ENCODE measurements at regions not wholly inside any gene's neighbourhood (a gene's known extent, or its start where the extent isn't known, plus 50 kb on each side); places are given as distances from the start of the nearest gene placed in this dataset.

DNA sequence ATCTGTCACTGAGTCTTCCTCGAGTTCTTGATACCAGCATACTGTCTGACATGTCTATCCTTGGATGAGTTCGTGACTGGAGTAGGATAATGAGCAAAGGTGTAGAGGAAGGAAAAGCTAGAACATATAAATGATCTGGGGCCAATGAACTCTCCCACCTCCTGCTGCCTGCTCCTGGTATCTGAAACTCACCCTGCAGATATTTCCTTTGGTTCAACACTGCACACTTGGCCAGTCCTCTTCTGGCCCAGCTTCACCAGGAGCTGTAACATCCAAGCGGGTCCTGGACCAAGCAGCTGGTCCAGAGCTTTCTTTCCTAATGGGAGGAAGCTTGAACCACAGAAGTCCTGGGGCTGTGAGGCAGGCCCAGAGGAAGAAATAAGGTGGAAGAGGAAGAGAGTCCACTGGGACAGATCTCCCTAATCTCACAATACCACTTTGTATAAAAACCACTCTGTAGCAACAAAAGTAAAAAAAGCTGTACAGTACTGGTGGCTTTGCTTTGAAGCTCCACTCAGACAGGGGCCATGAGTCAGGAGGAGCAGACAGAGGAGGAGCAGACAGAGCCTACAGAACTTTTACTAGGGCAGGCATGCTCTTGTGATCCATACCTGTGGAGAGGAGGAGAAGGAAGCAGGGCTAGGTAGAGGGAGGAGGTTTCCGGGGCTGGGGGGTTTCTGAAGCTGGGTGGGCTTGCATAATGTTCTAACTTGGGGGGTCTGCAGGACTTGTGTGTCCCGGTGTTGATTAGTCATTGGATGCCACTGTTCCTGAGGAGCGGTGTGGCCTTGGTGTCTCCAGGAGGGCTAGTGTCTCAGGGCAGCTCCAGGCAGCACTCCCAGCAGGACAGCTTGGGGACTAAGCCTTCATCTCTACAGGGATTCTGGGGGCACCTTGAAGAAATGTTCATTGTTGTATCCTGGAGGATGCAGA is 166.9 kb downstream of the ABHD5 start:
- no peaks in the 10 kb centered on the region for H3K27me3 ChIP-seq (ENCODE audit: control insufficient read depth, insufficient read depth, low read length)
- no peak overlapping the region for H3K27ac ChIP-seq (ENCODE audit: low read length)
- H3K9ac ChIP-seq (ENCODE audit: low read length): no peak overlapping the region
- H3K9me3 ChIP-seq (ENCODE audit: control insufficient read depth, low read depth, low read length): no peaks in the 10 kb centered on the region
- H3K36me3 ChIP-seq (ENCODE audit: control insufficient read depth, low read depth, low read length): no peaks in the 10 kb centered on the region
- H3K4me3 ChIP-seq (ENCODE audit: low read length): no peak overlapping the region
- peaks cover 9% of the 10 kb centered on the region for H3K4me1 ChIP-seq (ENCODE audit: control insufficient read depth, low read depth, low read length)

GRCh38 chr3:43858294-43858701 is 167.6 kb downstream of the ABHD5 start:
- Histone ChIP-seq H3K36me3 (ENCODE audit: control insufficient read depth, low read depth, low read length) (no peaks in the 10 kb centered on the region), H3K9me3 (ENCODE audit: control insufficient read depth, low read depth, low read length) (no peaks in the 10 kb centered on the region), H3K4me1 (ENCODE audit: control insufficient read depth, low read depth, low read length) (peaks cover 9% of the 10 kb centered on the region), H3K4me3 (ENCODE audit: low read length) (no peak overlapping the region), H3K27me3 (ENCODE audit: control insufficient read depth, insufficient read depth, low read length) (no peaks in the 10 kb centered on the region), H3K27ac (ENCODE audit: low read length) (no peak overlapping the region), H3K9ac (ENCODE audit: low read length) (no peak overlapping the region)

DNA sequence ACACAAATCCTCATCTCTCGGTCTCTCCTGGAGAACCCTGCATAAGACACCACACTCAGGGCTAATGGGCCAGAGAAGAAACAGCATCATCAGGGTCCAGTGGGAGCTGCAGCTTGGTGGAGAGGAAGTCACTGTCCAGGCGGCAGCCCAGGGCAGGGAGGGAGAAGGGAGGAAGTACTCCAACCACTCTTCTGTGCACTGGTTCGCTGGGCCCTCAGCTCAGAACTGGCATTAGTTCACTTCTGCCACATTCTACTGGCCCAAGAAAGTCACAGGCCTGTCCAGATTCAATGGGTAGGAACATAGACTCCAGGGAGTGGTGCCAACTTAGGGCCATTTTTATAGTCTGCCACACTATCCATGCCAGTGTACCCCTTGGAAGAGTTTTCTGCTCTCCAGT is 169.0 kb downstream of the ABHD5 start:
- H3K27me3 ChIP-seq (ENCODE audit: control insufficient read depth, insufficient read depth, low read length): no peaks in the 10 kb centered on the region
- H3K4me3 ChIP-seq (ENCODE audit: low read length): no peak overlapping the region
- H3K9ac ChIP-seq (ENCODE audit: low read length): no peak overlapping the region
- H3K4me1 ChIP-seq (ENCODE audit: control insufficient read depth, low read depth, low read length): peaks cover 9% of the 10 kb centered on the region
- no peak overlapping the region for H3K27ac ChIP-seq (ENCODE audit: low read length)
- no peaks in the 10 kb centered on the region for H3K36me3 ChIP-seq (ENCODE audit: control insufficient read depth, low read depth, low read length)
- no peaks in the 10 kb centered on the region for H3K9me3 ChIP-seq (ENCODE audit: control insufficient read depth, low read depth, low read length)

- no peaks in the 10 kb centered on the region for H3K9me3 ChIP-seq (ENCODE audit: control insufficient read depth, low read depth, low read length)
- H3K4me1 ChIP-seq (ENCODE audit: control insufficient read depth, low read depth, low read length): peaks cover 6% of the 10 kb centered on the region
- no peak overlapping the region for H3K4me3 ChIP-seq (ENCODE audit: low read length)
- no peak overlapping the region for H3K27ac ChIP-seq (ENCODE audit: low read length)
- no peaks in the 10 kb centered on the region for H3K36me3 ChIP-seq (ENCODE audit: control insufficient read depth, low read depth, low read length)
- H3K27me3 ChIP-seq (ENCODE audit: control insufficient read depth, insufficient read depth, low read length): no peaks in the 10 kb centered on the region
- no peak overlapping the region for H3K9ac ChIP-seq (ENCODE audit: low read length)
Observed at GRCh38 chr3:43861635-43862034, 170.9 kb downstream of the ABHD5 start.

- Histone ChIP-seq H3K36me3 (ENCODE audit: control insufficient read depth, low read depth, low read length) (no peaks in the 10 kb centered on the region), H3K9ac (ENCODE audit: low read length) (no peak overlapping the region), H3K27me3 (ENCODE audit: control insufficient read depth, insufficient read depth, low read length) (no peaks in the 10 kb centered on the region), H3K4me1 (ENCODE audit: control insufficient read depth, low read depth, low read length) (peaks cover 6% of the 10 kb centered on the region), H3K4me3 (ENCODE audit: low read length) (no peak overlapping the region), H3K27ac (ENCODE audit: low read length) (no peak overlapping the region), H3K9me3 (ENCODE audit: control insufficient read depth, low read depth, low read length) (no peaks in the 10 kb centered on the region)
Observed at GRCh38 chr3:43862470-43862869, 171.7 kb downstream of the ABHD5 start.

- H3K36me3 ChIP-seq (ENCODE audit: control insufficient read depth, low read depth, low read length): no peaks in the 10 kb centered on the region
- H3K4me3 ChIP-seq (ENCODE audit: low read length): no peak overlapping the region
- H3K9ac ChIP-seq (ENCODE audit: low read length): no peak overlapping the region
- no peaks in the 10 kb centered on the region for H3K27me3 ChIP-seq (ENCODE audit: control insufficient read depth, insufficient read depth, low read length)
- H3K27ac ChIP-seq (ENCODE audit: low read length): no peak overlapping the region
- no peaks in the 10 kb centered on the region for H3K9me3 ChIP-seq (ENCODE audit: control insufficient read depth, low read depth, low read length)
- peaks cover under 1% of the 10 kb centered on the region for H3K4me1 ChIP-seq (ENCODE audit: control insufficient read depth, low read depth, low read length)
Observed at GRCh38 chr3:43862992-43863805, 172.5 kb downstream of the ABHD5 start.

DNA sequence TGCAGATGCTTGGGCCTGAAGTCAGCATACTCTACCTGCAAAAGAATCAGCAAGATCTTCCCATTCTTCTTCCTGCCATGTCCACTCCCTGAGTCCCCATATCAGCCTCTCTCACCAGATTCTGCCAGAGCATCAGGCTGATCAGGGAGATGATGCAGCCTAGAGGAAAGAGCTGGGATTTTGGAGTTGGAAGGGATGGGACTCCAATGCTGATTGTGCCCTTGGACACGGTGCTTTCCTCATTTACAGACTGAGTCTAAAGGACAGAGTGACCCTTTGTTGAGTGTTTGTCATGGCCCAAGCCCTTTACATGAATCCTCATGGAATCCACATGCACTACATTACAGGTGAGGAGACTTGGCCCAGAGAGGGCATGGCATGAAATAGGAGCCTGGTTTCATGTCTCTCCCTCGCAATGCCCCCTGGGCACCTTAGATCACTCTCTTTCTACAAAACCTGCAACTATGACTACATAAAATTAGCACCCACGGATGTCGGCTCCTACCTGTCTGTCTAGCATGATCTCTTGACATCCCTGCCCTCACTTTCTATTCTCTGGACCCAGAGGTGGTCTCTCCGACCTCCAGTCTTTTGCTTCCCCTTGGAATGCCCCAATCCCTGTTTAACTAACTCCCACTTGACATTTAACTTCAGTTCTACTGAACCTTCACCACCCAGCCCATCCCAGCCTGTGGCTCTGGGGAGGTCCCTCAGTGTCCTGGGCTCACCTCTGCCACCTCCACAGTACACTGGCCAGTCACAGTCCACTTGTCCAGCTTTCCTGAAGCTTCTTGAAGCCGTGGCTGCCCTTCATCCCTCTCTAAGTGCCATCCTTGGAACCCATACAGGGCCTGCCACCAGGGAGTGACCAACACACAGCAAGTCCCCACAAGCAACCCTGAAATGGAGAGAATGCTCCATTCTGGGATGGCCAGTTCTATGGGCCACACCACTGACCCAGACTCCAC is 173.5 kb downstream of the ABHD5 start:
- no peak overlapping the region for H3K9ac ChIP-seq (ENCODE audit: low read length)
- H3K9me3 ChIP-seq (ENCODE audit: control insufficient read depth, low read depth, low read length): no peaks in the 10 kb centered on the region
- H3K36me3 ChIP-seq (ENCODE audit: control insufficient read depth, low read depth, low read length): no peaks in the 10 kb centered on the region
- H3K4me3 ChIP-seq (ENCODE audit: low read length): no peak overlapping the region
- H3K27me3 ChIP-seq (ENCODE audit: control insufficient read depth, insufficient read depth, low read length): no peaks in the 10 kb centered on the region
- H3K4me1 ChIP-seq (ENCODE audit: control insufficient read depth, low read depth, low read length): no peaks in the 10 kb centered on the region
- H3K27ac ChIP-seq (ENCODE audit: low read length): no peak overlapping the region

GRCh38 chr3:43865351-43865750 is 174.6 kb downstream of the ABHD5 start:
- Histone ChIP-seq H3K9ac (ENCODE audit: low read length) (no peak overlapping the region), H3K9me3 (ENCODE audit: control insufficient read depth, low read depth, low read length) (no peaks in the 10 kb centered on the region), H3K27ac (ENCODE audit: low read length) (no peak overlapping the region)

DNA sequence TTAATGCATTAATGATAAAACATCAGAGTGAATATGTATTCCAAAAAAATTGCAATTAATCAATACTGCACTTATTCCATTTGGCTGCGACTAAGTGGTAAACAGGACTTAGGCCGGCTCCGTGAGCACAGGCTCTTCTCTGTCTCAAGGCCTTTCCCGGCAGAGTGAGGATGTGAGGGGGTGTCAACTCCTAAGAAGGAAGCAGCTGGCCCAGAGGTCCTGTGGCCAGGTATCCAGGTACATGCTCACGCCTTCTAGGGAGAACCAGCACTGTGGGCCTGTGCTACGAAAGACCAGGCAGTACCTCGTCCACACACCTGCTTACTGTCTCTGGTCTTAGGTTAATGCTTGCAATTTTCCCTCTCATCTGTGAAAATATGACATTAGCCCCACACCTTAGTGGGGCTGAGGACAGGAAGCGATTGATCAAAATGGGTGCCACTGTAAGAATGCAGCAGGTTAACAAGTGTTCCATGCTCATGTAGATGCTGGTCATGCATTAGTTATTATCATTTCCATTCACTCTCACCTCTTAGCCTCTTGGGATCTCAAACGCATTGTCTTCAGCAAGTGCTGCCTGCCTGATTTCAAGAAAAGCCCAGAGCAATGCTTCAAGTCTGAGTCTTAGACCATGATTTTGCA is 175.3 kb downstream of the ABHD5 start:
- Histone ChIP-seq H3K9me3 (ENCODE audit: control insufficient read depth, low read depth, low read length) (no peaks in the 10 kb centered on the region), H3K36me3 (ENCODE audit: control insufficient read depth, low read depth, low read length) (no peaks in the 10 kb centered on the region), H3K27me3 (ENCODE audit: control insufficient read depth, insufficient read depth, low read length) (no peaks in the 10 kb centered on the region), H3K27ac (ENCODE audit: low read length) (no peak overlapping the region), H3K4me1 (ENCODE audit: control insufficient read depth, low read depth, low read length) (no peaks in the 10 kb centered on the region), H3K4me3 (ENCODE audit: low read length) (no peak overlapping the region), H3K9ac (ENCODE audit: low read length) (no peak overlapping the region)

More at GRCh38 chr3:43865351-43865750, 174.6 kb downstream of the ABHD5 start:
- Histone ChIP-seq H3K4me1 (ENCODE audit: control insufficient read depth, low read depth, low read length) (no peaks in the 10 kb centered on the region), H3K4me3 (ENCODE audit: low read length) (no peak overlapping the region), H3K36me3 (ENCODE audit: control insufficient read depth, low read depth, low read length) (no peaks in the 10 kb centered on the region), H3K27me3 (ENCODE audit: control insufficient read depth, insufficient read depth, low read length) (no peaks in the 10 kb centered on the region)

- Histone ChIP-seq H3K27me3 (ENCODE audit: control insufficient read depth, insufficient read depth, low read length) (no peaks in the 10 kb centered on the region), H3K36me3 (ENCODE audit: control insufficient read depth, low read depth, low read length) (no peaks in the 10 kb centered on the region), H3K9me3 (ENCODE audit: control insufficient read depth, low read depth, low read length) (no peaks in the 10 kb centered on the region), H3K27ac (ENCODE audit: low read length) (no peak overlapping the region), H3K4me3 (ENCODE audit: low read length) (no peak overlapping the region), H3K9ac (ENCODE audit: low read length) (no peak overlapping the region), H3K4me1 (ENCODE audit: control insufficient read depth, low read depth, low read length) (no peaks in the 10 kb centered on the region)
Observed at GRCh38 chr3:43866529-43867353, 176.0 kb downstream of the ABHD5 start.

Measured in iPS-18a (cell line).